ENCODE measurements at regions not wholly inside any gene's neighbourhood (a gene's known extent, or its start where the extent isn't known, plus 50 kb on each side); places are given as distances from the start of the nearest gene placed in this dataset.

DNA sequence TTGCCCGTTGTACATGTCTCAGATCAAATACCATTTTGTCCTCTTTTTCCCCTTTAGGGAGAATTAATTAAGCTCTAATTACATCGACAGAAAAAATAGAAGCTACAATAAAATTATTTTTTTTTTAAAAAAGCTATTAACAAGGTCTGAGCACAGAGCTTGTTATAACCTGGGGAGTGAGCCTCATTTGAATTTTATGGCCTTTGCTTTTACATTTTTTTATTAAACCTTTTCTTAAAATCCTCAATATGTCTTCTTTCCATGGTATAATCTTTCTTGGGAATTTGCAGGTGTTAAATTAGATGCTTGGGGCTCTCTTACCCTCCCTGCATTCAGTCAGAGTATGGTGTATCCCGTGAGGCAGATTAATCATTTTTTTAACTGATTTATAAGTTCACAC is 212.5 kb upstream of the XYLT1 start:
- TF ChIP-seq KAT7 (CRISPR knock-in tag; IDR thresholded peaks at IDR 0.05; ENCODE audit: borderline replicate concordance) (no peak), NFYB (CRISPR knock-in tag; conservative IDR thresholded peaks at IDR 0.05; ENCODE audit: low read depth) (no peak), ZBTB21 (CRISPR knock-in tag; IDR thresholded peaks at IDR 0.05; ENCODE audit: borderline replicate concordance) (no peak), RELA (CRISPR knock-in tag; IDR thresholded peaks at IDR 0.05; ENCODE audit: borderline replicate concordance) (no peak), ZNF138 (CRISPR knock-in tag; conservative IDR thresholded peaks at IDR 0.05) (no peak), CREM (CRISPR knock-in tag; IDR thresholded peaks at IDR 0.05) (no peak)
- TF ChIP-seq, protein P1, sequence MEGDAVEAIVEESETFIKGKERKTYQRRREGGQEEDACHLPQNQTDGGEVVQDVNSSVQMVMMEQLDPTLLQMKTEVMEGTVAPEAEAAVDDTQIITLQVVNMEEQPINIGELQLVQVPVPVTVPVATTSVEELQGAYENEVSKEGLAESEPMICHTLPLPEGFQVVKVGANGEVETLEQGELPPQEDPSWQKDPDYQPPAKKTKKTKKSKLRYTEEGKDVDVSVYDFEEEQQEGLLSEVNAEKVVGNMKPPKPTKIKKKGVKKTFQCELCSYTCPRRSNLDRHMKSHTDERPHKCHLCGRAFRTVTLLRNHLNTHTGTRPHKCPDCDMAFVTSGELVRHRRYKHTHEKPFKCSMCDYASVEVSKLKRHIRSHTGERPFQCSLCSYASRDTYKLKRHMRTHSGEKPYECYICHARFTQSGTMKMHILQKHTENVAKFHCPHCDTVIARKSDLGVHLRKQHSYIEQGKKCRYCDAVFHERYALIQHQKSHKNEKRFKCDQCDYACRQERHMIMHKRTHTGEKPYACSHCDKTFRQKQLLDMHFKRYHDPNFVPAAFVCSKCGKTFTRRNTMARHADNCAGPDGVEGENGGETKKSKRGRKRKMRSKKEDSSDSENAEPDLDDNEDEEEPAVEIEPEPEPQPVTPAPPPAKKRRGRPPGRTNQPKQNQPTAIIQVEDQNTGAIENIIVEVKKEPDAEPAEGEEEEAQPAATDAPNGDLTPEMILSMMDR (IDR thresholded peaks at IDR 0.05) = no peak
- TF ChIP-seq, protein P2, sequence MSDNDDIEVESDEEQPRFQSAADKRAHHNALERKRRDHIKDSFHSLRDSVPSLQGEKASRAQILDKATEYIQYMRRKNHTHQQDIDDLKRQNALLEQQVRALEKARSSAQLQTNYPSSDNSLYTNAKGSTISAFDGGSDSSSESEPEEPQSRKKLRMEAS (CRISPR knock-in tag; IDR thresholded peaks at IDR 0.05) = no peak
- TF ChIP-seq, protein P3, sequence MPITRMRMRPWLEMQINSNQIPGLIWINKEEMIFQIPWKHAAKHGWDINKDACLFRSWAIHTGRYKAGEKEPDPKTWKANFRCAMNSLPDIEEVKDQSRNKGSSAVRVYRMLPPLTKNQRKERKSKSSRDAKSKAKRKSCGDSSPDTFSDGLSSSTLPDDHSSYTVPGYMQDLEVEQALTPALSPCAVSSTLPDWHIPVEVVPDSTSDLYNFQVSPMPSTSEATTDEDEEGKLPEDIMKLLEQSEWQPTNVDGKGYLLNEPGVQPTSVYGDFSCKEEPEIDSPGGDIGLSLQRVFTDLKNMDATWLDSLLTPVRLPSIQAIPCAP (CRISPR knock-in tag; IDR thresholded peaks at IDR 0.05) = no peak
- TF ChIP-seq, protein P4, sequence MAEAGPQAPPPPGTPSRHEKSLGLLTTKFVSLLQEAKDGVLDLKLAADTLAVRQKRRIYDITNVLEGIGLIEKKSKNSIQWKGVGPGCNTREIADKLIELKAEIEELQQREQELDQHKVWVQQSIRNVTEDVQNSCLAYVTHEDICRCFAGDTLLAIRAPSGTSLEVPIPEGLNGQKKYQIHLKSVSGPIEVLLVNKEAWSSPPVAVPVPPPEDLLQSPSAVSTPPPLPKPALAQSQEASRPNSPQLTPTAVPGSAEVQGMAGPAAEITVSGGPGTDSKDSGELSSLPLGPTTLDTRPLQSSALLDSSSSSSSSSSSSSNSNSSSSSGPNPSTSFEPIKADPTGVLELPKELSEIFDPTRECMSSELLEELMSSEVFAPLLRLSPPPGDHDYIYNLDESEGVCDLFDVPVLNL (CRISPR knock-in tag; IDR thresholded peaks at IDR 0.05; ENCODE audit: borderline replicate concordance, low read depth) = no peak
- TF ChIP-seq, protein P5, sequence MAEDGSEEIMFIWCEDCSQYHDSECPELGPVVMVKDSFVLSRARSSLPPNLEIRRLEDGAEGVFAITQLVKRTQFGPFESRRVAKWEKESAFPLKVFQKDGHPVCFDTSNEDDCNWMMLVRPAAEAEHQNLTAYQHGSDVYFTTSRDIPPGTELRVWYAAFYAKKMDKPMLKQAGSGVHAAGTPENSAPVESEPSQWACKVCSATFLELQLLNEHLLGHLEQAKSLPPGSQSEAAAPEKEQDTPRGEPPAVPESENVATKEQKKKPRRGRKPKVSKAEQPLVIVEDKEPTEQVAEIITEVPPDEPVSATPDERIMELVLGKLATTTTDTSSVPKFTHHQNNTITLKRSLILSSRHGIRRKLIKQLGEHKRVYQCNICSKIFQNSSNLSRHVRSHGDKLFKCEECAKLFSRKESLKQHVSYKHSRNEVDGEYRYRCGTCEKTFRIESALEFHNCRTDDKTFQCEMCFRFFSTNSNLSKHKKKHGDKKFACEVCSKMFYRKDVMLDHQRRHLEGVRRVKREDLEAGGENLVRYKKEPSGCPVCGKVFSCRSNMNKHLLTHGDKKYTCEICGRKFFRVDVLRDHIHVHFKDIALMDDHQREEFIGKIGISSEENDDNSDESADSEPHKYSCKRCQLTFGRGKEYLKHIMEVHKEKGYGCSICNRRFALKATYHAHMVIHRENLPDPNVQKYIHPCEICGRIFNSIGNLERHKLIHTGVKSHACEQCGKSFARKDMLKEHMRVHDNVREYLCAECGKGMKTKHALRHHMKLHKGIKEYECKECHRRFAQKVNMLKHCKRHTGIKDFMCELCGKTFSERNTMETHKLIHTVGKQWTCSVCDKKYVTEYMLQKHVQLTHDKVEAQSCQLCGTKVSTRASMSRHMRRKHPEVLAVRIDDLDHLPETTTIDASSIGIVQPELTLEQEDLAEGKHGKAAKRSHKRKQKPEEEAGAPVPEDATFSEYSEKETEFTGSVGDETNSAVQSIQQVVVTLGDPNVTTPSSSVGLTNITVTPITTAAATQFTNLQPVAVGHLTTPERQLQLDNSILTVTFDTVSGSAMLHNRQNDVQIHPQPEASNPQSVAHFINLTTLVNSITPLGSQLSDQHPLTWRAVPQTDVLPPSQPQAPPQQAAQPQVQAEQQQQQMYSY (CRISPR knock-in tag; IDR thresholded peaks at IDR 0.05) = no peak
- TF ChIP-seq, protein P6, sequence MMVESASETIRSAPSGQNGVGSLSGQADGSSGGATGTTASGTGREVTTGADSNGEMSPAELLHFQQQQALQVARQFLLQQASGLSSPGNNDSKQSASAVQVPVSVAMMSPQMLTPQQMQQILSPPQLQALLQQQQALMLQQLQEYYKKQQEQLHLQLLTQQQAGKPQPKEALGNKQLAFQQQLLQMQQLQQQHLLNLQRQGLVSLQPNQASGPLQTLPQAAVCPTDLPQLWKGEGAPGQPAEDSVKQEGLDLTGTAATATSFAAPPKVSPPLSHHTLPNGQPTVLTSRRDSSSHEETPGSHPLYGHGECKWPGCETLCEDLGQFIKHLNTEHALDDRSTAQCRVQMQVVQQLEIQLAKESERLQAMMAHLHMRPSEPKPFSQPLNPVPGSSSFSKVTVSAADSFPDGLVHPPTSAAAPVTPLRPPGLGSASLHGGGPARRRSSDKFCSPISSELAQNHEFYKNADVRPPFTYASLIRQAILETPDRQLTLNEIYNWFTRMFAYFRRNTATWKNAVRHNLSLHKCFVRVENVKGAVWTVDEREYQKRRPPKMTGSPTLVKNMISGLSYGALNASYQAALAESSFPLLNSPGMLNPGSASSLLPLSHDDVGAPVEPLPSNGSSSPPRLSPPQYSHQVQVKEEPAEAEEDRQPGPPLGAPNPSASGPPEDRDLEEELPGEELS (CRISPR knock-in tag; IDR thresholded peaks at IDR 0.05) = no peak
- TF ChIP-seq, protein P7, sequence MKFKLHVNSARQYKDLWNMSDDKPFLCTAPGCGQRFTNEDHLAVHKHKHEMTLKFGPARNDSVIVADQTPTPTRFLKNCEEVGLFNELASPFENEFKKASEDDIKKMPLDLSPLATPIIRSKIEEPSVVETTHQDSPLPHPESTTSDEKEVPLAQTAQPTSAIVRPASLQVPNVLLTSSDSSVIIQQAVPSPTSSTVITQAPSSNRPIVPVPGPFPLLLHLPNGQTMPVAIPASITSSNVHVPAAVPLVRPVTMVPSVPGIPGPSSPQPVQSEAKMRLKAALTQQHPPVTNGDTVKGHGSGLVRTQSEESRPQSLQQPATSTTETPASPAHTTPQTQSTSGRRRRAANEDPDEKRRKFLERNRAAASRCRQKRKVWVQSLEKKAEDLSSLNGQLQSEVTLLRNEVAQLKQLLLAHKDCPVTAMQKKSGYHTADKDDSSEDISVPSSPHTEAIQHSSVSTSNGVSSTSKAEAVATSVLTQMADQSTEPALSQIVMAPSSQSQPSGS (CRISPR knock-in tag; IDR thresholded peaks at IDR 0.05; ENCODE audit: borderline replicate concordance, low read depth) = no peak

All from WTC11 (cell line).